Sigmoid colon (tissue), 6 donors: ENCODE measurements at regions not wholly inside any gene's neighbourhood (a gene's known extent, or its start where the extent isn't known, plus 50 kb on each side); places are given as distances from the start of the nearest gene placed in this dataset.

ENCODE experiments used
- DNase-seq: peaks from one replicate; pipeline ENCODE4 v3.0.0-alpha.2; 2019
- H3K27ac ChIP-seq, 4 donors: fragments of 200-600 bp; sonication (generic); one replicate each; pipeline ENCODE4 v1.5.1; 2016 to 2019; ENCODE audit warnings: mild to moderate bottlenecking in 1 of 4
- H3K27me3 ChIP-seq, 3 donors: fragments of 200-600 bp; sonication (generic); one replicate each; pipeline ENCODE4 v1.5.1; 2019; ENCODE audit warnings: mild to moderate bottlenecking in 1 of 3
- H3K36me3 ChIP-seq, 4 donors: fragments of 200-600 bp; sonication (generic); one replicate each; pipeline ENCODE4 v1.5.1; 2016 to 2019
- H3K4me1 ChIP-seq, 4 donors: fragments of 200-600 bp; sonication (generic); one replicate each; pipeline ENCODE4 v1.5.1; 2017 to 2019
- H3K4me3 ChIP-seq, 4 donors: fragments of 200-600 bp; sonication (generic); one replicate each; pipeline ENCODE4 v1.5.1; 2017 to 2019; ENCODE audit warnings: mild to moderate bottlenecking in 2 of 4, moderate library complexity in 1 of 4
- H3K9me3 ChIP-seq, 4 donors: fragments of 200-600 bp in 3 of 4; sonication (generic) in 3 of 4; one replicate each; pipeline versions ENCODE4 v1.5.1 to v1.6.1; 2013 to 2019
- EP300 ChIP-seq, 4 donors: sonication (generic); formaldehyde crosslinking; IDR thresholded peaks; one replicate each; pipeline ENCODE4 v1.6.1; 2017; ENCODE audit warnings: antibody characterized with exemption in 4 of 4
- POLR2A ChIP-seq, 2 donors: fragments of 450-650 bp; IDR thresholded peaks; one replicate each; pipeline ENCODE4 v1.6.1; 2016; ENCODE audit warnings: antibody characterized with exemption in 2 of 2, mild to moderate bottlenecking in 2 of 2, moderate library complexity in 2 of 2
- POLR2AphosphoS5 ChIP-seq, 4 donors: sonication (generic); formaldehyde crosslinking; IDR thresholded peaks; one replicate each; pipeline ENCODE4 v1.6.1; 2017; ENCODE audit warnings: antibody characterized with exemption in 4 of 4
- WGBS, 2 donors: extraction: QIAGEN DNeasy Blood & Tissue Kit; methylation state at CpG; one replicate each; pipeline ENCODE4 v1.1.7; 2013; 5-methylcytosine and 5-hydroxymethylcytosine counted together
- intact Hi-C: fragments of 100-400 bp; cut with DNase I; formaldehyde crosslinking; loops from one replicate; pipeline ENCODE4 v1.15.1; 2023
- TF ChIP-seq, protein P1 (sequence below), 4 experiments: fragments of 450-650 bp in 3 of 4; fragments of 200-600 bp in 1 of 4; IDR thresholded peaks; one replicate each; pipeline ENCODE4 v1.5.1; 2016 to 2019; ENCODE audit warnings: antibody characterized with exemption in 4 of 4, mild to moderate bottlenecking in 3 of 4, moderate library complexity in 2 of 4
- donor health status: healthy with polysubstance abuse.
- donor health status: healthy.

DNA sequence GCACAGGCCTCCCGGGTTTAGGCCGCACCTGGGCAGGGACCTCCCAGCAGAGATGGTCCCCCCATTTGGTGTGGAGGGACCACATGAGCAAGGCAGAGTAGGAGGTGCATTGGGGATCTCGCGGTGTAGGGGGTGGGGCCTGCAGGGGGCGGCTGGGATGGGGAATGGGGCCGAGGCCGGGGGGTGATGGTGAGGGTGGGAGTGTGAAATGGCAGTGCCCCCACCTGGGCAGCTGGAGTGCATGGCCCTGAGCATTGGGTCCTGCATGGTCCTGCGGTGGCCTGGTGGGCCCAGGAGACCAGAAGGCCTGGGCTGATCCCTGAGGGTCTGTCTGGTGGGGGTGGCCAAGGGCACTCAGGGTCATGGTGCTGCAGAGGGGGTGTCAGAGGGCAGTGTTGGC, 111.8 kb downstream of the KIF26A start:
- Histone ChIP-seq H3K27me3 (no peaks in the 10 kb centered on the region), H3K9me3 (peaks cover 0 to 11% (median 3%) of the 10 kb centered on the region in 4 donors), H3K36me3 (no peaks in the 10 kb centered on the region), H3K27ac (no peak overlapping the region), H3K4me3 (no peak overlapping the region), H3K4me1 (no peaks in the 10 kb centered on the region)
- no peak for DNase-seq
- WGBS, 2 donors, result 93 to 94% methylated on average over 8 of the region's 8 CpGs
- TF ChIP-seq EP300 (IDR thresholded peaks at IDR 0.05), result no peak
- intact Hi-C loops, result no loop called here

DNA sequence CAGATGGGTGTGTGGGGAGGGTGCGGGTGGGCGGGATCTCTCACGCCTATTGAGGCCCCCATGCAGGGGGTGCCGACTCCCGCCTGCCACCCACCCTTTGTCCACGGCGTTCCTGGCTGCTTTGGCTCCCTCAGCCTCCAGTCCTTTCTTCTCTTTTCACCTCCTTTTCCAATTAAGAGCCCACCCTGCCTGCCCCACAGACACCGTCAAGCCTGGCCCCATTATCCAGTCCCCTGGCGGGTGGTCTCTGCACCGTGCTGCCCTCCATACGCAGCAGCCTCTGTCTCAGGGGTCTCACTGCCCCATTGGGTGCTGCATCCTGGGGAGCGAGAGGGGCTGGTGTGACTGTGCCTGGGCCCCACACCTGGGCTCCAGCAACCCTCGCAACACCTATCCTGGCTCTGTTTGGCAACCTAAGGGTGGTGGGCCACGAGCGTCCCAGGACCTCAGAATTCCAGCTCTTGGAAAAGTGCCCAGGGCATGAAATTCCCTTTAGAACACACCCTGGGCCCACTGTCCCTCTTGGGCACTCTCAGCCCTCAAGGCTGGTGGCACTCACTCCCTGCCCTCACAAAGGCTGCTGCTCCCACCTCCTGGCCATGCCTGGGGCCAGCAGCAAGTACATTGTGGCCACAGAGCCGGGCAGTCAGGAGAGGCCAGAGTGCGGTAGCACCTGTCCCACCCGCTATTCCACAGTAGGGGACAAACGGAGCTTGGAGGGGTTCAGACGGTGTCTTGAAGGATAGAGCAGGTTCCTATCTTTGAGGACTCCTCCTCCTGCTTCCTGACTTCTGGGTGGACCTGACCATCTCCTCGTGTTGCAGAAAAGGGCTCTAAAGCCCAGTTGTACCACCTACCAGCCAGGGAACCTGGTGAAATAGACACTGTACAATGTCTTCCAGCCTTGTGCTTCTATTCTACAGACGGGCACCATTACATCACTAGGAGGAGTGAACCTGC, 114.1 kb downstream of the KIF26A start:
- Histone ChIP-seq H3K27ac (no peak overlapping the region), H3K9me3 (no peaks in the 10 kb centered on the region), H3K4me1 (no peaks in the 10 kb centered on the region), H3K36me3 (no peaks in the 10 kb centered on the region), H3K27me3 (no peaks in the 10 kb centered on the region), H3K4me3 (no peak overlapping the region)
- WGBS, 2 donors, result 85 to 88% methylated on average over 22 of the region's 22 CpGs
- intact Hi-C loops, result no loop called here
- TF ChIP-seq, protein P1, sequence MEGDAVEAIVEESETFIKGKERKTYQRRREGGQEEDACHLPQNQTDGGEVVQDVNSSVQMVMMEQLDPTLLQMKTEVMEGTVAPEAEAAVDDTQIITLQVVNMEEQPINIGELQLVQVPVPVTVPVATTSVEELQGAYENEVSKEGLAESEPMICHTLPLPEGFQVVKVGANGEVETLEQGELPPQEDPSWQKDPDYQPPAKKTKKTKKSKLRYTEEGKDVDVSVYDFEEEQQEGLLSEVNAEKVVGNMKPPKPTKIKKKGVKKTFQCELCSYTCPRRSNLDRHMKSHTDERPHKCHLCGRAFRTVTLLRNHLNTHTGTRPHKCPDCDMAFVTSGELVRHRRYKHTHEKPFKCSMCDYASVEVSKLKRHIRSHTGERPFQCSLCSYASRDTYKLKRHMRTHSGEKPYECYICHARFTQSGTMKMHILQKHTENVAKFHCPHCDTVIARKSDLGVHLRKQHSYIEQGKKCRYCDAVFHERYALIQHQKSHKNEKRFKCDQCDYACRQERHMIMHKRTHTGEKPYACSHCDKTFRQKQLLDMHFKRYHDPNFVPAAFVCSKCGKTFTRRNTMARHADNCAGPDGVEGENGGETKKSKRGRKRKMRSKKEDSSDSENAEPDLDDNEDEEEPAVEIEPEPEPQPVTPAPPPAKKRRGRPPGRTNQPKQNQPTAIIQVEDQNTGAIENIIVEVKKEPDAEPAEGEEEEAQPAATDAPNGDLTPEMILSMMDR (IDR thresholded peaks at IDR 0.05), result no peak
- no peak for TF ChIP-seq POLR2A (IDR thresholded peaks at IDR 0.05)
- TF ChIP-seq EP300 (IDR thresholded peaks at IDR 0.05), result no peak
- no peak for TF ChIP-seq POLR2AphosphoS5 (IDR thresholded peaks at IDR 0.05)
- no peak for DNase-seq

DNA sequence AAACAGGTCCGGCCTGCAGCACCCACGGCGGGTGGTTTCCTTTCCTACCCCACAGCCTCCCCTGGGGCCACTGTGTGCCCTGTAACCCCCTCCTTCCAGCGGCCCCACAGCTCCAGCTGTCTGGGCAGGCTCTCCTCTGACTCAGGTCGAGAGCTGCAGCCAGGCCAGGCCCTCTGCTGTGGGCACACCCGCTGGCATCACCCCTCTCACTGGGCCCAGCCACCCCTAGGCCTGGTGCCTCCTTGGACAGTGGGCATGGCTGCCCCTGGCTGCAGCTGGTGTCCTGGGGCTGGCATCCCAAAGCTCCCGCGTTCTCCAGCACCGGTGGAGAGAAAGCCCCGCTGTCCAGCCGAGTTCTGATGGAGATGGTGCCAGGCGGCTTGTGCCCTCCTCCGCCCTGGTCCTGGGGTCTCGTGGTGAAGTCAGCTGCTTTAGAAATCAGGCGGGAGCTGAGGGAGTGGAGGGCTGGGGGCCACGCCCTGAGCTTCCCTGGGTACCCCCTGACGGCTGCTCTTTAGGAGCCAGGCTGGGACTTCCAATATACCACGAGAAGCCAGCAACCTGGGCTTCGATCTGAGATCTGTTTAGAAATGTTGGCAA, 114.9 kb downstream of the KIF26A start:
- no peak overlapping the region for H3K27ac ChIP-seq
- no peaks in the 10 kb centered on the region for H3K27me3 ChIP-seq
- WGBS, 2 donors, result 85 to 86% methylated on average over 19 of the region's 19 CpGs
- no peak for TF ChIP-seq POLR2AphosphoS5 (IDR thresholded peaks at IDR 0.05)
- TF ChIP-seq POLR2A (IDR thresholded peaks at IDR 0.05), result no peak
- H3K9me3 ChIP-seq, result no peaks in the 10 kb centered on the region
- H3K4me3 ChIP-seq, result no peak overlapping the region
- DNase-seq, result no peak
- no peaks in the 10 kb centered on the region for H3K36me3 ChIP-seq
- H3K4me1 ChIP-seq, result no peaks in the 10 kb centered on the region
- intact Hi-C loops, result no loop called here

DNA sequence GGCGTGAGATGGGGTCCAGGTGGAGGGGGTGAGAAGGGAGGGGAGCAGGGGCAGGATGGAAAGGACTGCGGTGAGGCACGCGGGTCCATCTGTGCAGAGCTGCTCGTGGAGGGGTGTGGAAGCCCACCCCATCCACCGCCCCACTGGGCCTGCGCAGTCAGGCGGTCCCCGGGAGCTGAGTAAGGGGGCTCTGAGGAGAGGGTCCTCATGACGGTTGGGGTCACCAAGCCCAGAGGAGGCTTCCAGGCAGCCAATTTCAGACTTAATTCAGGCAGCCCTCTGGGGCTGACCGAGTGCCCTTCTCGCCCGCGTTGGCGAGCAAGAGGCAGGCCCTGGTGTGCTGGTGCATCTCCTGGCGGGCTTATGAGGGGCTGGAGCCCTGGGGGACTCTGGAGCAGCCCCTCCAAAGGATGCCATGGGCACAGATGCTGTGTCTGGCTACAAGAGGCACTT, 115.5 kb downstream of the KIF26A start:
- H3K36me3 ChIP-seq, result no peaks in the 10 kb centered on the region
- TF ChIP-seq POLR2AphosphoS5 (IDR thresholded peaks at IDR 0.05) (no peak), POLR2A (IDR thresholded peaks at IDR 0.05) (no peak), EP300 (IDR thresholded peaks at IDR 0.05) (no peak)
- TF ChIP-seq, protein P1 (IDR thresholded peaks at IDR 0.05), result no peak
- H3K9me3 ChIP-seq, result no peaks in the 10 kb centered on the region
- no peaks in the 10 kb centered on the region for H3K4me1 ChIP-seq
- intact Hi-C loops, result no loop called here
- no peaks in the 10 kb centered on the region for H3K27me3 ChIP-seq
- DNase-seq, result no peak
- H3K27ac ChIP-seq, result no peak overlapping the region
- H3K4me3 ChIP-seq, result no peak overlapping the region
- WGBS, 2 donors, result 89% methylated on average over 16 of the region's 16 CpGs

DNA sequence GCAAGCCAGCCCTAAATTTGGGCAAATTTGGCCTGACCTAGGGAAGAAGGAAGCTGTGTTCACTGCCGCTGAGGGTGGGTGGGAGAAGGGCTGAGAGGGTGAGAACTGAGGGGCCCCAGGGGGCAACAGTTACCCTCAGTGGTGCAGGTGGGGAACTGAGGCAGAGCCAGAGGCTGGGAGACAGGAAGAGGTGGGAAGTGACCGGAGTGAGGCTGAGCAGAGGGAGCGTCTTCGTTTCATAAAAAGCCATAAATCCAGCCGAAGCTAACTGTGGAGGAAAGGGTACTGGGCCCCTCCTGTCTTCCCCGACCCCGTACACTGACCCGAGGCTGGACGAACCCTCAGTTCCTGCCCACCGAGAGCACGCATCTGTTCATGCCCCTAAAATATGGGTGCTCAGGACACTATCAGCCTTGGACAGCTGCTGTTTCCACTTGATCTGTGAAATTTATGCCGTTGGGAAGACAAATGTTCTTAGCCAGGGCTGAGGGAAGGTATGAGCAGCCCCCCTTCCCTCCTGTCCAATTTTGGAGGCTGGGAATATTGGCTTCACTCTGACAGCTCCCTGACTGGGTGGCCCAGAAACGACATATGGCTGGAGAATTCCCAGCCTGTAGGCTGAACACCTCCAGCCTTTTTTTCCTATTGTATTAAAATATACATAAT, 116.5 kb downstream of the KIF26A start:
- Histone ChIP-seq H3K36me3 (no peaks in the 10 kb centered on the region), H3K27me3 (no peaks in the 10 kb centered on the region), H3K27ac (no peak overlapping the region), H3K4me3 (no peak overlapping the region), H3K4me1 (no peaks in the 10 kb centered on the region), H3K9me3 (no peaks in the 10 kb centered on the region)
- DNase-seq, result no peak
- no peak for TF ChIP-seq EP300 (IDR thresholded peaks at IDR 0.05)
- no peak for TF ChIP-seq POLR2A (IDR thresholded peaks at IDR 0.05)
- no peak for TF ChIP-seq POLR2AphosphoS5 (IDR thresholded peaks at IDR 0.05)
- TF ChIP-seq, protein P1 (IDR thresholded peaks at IDR 0.05), result no peak
- 48 to 73% methylated on average over 13 of the region's 13 CpGs for WGBS, 2 donors
- intact Hi-C loops, result no loop called here
